ENCODE measurements at regions not wholly inside any gene's neighbourhood (a gene's known extent, or its start where the extent isn't known, plus 50 kb on each side); places are given as distances from the start of the nearest gene placed in this dataset.
"Not testable (repeated sequence)": the region's sequence is repeated elsewhere in the genome, so short reads cannot be mapped to it uniquely, and the experiment has no call there.

DNA sequence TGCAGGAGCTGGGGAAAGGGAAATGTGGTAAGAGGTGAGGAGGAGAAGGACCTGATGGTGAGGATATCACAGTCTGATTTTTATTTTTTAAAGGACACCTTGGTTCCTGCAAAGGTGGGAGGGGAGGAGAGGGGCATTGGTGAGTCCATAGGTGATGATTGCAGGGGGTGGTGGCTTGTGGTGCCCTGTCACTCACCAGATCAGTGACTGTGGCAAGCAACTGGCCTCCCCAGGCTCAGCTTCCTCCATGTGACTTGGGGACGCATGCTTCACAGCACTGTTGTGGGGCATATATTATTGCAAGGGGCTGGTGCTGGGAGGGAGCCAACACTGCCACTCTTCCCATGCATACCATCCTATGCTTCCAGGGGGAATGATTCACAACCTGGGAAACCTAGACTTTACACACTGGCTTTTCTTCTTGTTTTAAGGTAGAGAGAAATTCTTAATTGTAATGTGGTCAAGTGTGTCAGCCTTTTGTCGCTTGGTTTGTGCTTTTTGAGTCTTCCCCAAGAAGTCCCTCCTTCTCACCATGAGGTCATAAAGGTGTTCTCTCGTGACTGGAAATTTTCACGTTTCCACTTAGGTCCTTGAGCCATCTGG is 106.8 kb upstream of the PLGLB2 start:
- H3K4me3 ChIP-seq (ENCODE audit: low read length); H3K9me3 ChIP-seq (replicated peaks; ENCODE audit: control insufficient read depth, low read depth, low read length); DNase-seq; H3K27ac ChIP-seq (ENCODE audit: low read length); H3K27me3 ChIP-seq (ENCODE audit: control insufficient read depth, insufficient read depth, low read length); H3K4me1 ChIP-seq (ENCODE audit: control insufficient read depth, insufficient read depth, low read length); H3K36me3 ChIP-seq (ENCODE audit: control insufficient read depth, insufficient read depth, low read length): not testable (repeated sequence)
- no CpG with 5 or more reads among the region's 4 CpGs for WGBS (ENCODE audit: insufficient coverage)

DNA sequence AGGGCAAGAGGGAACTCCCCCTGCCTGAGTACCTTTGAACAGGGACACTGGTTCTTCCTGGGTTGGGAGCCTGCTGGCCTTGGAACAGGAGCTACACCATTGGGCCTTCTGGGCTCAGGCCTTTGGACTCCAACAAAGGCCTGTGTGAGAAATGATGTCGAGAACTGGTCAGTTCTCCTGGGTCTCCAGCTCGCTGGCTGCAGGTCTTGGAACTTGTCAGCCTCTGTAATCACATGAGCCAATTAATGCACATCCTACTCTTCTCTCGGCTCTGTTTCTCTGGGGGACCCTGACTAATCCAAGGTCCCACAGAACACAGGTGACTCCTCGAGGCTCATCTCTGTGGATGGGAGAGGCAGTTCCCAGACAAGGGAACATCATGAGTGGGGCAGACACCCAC is 104.7 kb upstream of the PLGLB2 start:
- H3K27ac ChIP-seq (ENCODE audit: low read length); H3K9me3 ChIP-seq (replicated peaks; ENCODE audit: control insufficient read depth, low read depth, low read length); H3K36me3 ChIP-seq (ENCODE audit: control insufficient read depth, insufficient read depth, low read length); DNase-seq; H3K4me1 ChIP-seq (ENCODE audit: control insufficient read depth, insufficient read depth, low read length); H3K4me3 ChIP-seq (ENCODE audit: low read length); H3K27me3 ChIP-seq (ENCODE audit: control insufficient read depth, insufficient read depth, low read length): not testable (repeated sequence)
- 60% methylated on average over 1 of the region's 4 CpGs for WGBS (ENCODE audit: insufficient coverage)

DNA sequence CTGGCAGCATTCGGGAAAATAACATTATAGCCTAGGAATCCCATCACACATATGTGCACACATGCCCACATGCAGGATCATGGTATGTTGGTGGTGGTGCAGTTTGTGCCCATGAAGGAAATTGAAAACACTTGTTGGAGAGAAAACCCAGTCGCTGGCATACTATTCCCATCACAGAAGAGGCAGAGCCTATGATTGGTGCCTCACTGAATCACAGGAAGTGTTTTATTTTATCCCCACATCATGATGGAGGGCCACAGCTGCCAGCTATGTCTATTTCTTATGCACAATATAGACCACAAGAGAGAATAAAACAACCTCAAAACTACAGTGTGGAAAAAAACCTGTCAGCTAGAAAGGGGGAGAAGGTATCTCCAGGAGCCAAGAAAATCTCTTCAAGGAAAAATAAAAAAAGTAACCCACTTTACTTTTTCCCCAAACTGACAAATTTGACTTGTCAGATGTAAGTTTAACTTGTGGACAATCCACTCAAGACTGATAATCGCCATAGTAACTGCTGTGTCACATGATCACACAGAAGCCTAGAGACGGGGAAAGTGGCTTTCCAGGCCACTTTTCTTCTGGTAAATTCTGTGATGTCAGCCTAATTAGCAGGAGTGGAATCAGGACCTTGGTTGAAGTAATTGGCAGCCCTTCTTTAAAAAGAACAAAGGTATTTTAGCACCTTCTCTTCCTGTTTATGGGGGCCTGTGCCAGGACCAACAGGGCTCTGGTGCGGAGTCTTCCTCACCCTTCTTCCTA is 100.0 kb upstream of the PLGLB2 start:
- not testable (repeated sequence) for H3K4me3 ChIP-seq (ENCODE audit: low read length); H3K9me3 ChIP-seq (replicated peaks; ENCODE audit: control insufficient read depth, low read depth, low read length); H3K27ac ChIP-seq (ENCODE audit: low read length); H3K36me3 ChIP-seq (ENCODE audit: control insufficient read depth, insufficient read depth, low read length); H3K4me1 ChIP-seq (ENCODE audit: control insufficient read depth, insufficient read depth, low read length); DNase-seq; H3K27me3 ChIP-seq (ENCODE audit: control insufficient read depth, insufficient read depth, low read length)
- no CpG with 5 or more reads among the region's 5 CpGs for WGBS (ENCODE audit: insufficient coverage)

DNA sequence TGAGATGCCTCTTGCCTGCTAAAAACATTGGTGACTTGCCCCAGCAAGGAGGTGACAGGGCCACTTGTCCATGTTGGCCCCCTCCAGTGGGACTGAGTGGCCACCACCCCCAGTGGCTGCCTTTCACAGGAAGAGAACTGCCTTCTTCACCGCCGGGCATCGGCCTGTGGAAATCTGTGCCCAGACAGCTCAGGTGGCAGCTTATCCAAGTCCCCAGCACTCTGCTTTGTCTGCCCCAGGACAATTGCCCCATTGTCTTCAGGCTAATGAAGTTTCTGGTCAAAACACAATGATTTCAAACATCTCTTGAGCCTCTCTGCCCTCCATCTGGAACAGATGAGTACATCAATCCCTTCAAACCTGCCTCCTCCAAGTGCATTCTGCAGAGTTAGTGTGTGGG is 99.1 kb upstream of the PLGLB2 start:
- no CpG with 5 or more reads among the region's 3 CpGs for WGBS (ENCODE audit: insufficient coverage)
- not testable (repeated sequence) for H3K36me3 ChIP-seq (ENCODE audit: control insufficient read depth, insufficient read depth, low read length); H3K27me3 ChIP-seq (ENCODE audit: control insufficient read depth, insufficient read depth, low read length); H3K4me3 ChIP-seq (ENCODE audit: low read length); DNase-seq; H3K9me3 ChIP-seq (replicated peaks; ENCODE audit: control insufficient read depth, low read depth, low read length); H3K27ac ChIP-seq (ENCODE audit: low read length); H3K4me1 ChIP-seq (ENCODE audit: control insufficient read depth, insufficient read depth, low read length)

DNA sequence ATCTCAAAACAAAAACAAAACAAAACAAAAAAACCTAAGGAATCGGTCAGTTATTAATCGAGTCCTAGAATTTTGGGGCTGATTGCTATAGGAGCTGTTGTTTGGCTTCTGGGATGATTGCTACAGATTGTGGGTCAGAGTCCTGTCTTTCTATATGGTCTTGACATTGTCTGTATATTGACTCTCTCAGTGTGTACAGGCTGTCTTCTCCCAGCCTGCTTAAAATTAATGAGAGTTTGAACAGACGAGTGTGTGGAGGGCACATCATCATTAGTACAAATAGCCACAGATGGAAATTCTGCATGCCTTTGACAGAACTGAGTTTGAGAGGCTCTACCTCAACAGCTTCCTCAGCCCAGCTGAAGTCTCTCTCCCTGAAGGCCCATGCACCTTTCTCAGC is 98.0 kb upstream of the PLGLB2 start:
- not testable (repeated sequence) for H3K4me1 ChIP-seq (ENCODE audit: control insufficient read depth, insufficient read depth, low read length); H3K27me3 ChIP-seq (ENCODE audit: control insufficient read depth, insufficient read depth, low read length); DNase-seq; H3K36me3 ChIP-seq (ENCODE audit: control insufficient read depth, insufficient read depth, low read length); H3K27ac ChIP-seq (ENCODE audit: low read length); H3K4me3 ChIP-seq (ENCODE audit: low read length); H3K9me3 ChIP-seq (replicated peaks; ENCODE audit: control insufficient read depth, low read depth, low read length)
- WGBS (ENCODE audit: insufficient coverage), result no CpG with 5 or more reads among the region's 3 CpGs

DNA sequence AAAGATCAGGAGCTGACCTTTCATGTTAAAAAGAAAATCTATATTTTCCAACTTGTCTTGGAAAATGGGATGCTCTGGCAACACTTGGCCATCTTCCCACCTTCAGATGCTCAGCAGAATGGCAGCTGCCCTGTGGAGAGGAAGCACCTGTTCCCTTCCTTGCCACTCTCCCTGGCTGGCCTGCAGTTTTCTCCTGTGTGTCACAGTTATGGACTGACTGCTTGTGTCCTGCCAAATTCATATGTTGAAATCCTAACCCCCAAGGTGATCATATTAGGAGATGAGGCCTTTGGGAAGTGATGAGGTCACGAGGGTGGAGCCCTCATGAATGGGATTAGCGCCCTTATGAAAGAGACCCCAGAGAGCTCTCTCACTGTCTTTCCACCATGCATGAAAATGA is 97.0 kb upstream of the PLGLB2 start:
- DNase-seq; H3K27me3 ChIP-seq (ENCODE audit: control insufficient read depth, insufficient read depth, low read length); H3K4me3 ChIP-seq (ENCODE audit: low read length); H3K4me1 ChIP-seq (ENCODE audit: control insufficient read depth, insufficient read depth, low read length); H3K9me3 ChIP-seq (replicated peaks; ENCODE audit: control insufficient read depth, low read depth, low read length); H3K36me3 ChIP-seq (ENCODE audit: control insufficient read depth, insufficient read depth, low read length); H3K27ac ChIP-seq (ENCODE audit: low read length): not testable (repeated sequence)
- WGBS (ENCODE audit: insufficient coverage), result no CpG with 5 or more reads among the region's 2 CpGs

DNA sequence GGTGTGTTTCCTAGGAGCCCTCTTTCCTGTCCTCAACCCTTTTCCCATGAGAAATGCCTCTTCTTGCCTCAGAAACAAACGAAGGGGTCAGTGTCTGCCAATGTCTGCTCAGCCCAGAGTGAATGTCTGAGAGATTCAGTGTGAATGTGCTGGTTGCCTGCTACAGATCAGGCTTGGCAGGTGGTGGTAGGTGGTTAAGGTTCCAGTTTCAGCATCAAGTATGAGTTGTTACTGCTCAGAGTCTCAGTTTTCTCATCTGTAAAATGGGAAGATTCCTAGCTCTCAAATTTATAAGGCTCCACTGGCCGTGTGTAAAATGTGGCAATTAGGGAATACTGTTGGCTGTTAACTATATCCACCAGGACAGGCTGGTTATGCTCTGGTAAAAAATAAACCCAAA is 96.3 kb upstream of the PLGLB2 start:
- not testable (repeated sequence) for DNase-seq; H3K9me3 ChIP-seq (replicated peaks; ENCODE audit: control insufficient read depth, low read depth, low read length); H3K27me3 ChIP-seq (ENCODE audit: control insufficient read depth, insufficient read depth, low read length); H3K4me1 ChIP-seq (ENCODE audit: control insufficient read depth, insufficient read depth, low read length); H3K4me3 ChIP-seq (ENCODE audit: low read length); H3K36me3 ChIP-seq (ENCODE audit: control insufficient read depth, insufficient read depth, low read length); H3K27ac ChIP-seq (ENCODE audit: low read length)
- WGBS (ENCODE audit: insufficient coverage), result no CpG with 5 or more reads among the region's 2 CpGs

DNA sequence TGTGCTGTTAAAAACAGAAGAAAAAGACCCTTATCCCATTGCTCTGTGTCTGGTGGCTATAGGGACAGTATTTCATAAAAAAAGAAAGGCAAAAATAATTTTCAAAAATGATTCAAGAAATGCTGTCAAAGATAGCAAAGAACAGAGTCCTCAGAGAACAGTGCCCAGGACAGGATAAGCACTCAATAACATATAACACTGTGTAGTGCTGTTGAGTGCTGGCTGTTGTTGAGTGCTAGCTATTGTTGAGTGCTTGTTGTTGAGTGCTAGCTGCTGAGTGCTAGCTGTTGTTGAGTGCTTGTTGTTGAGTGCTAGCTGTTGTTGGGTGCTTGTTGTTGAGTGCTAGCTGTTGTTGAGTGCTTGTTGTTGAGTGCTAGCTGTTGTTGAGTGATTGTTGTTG is 94.5 kb upstream of the PLGLB2 start:
- not testable (repeated sequence) for H3K27me3 ChIP-seq (ENCODE audit: control insufficient read depth, insufficient read depth, low read length); DNase-seq; H3K4me1 ChIP-seq (ENCODE audit: control insufficient read depth, insufficient read depth, low read length); H3K27ac ChIP-seq (ENCODE audit: low read length); H3K4me3 ChIP-seq (ENCODE audit: low read length); H3K9me3 ChIP-seq (replicated peaks; ENCODE audit: control insufficient read depth, low read depth, low read length); H3K36me3 ChIP-seq (ENCODE audit: control insufficient read depth, insufficient read depth, low read length)

DNA sequence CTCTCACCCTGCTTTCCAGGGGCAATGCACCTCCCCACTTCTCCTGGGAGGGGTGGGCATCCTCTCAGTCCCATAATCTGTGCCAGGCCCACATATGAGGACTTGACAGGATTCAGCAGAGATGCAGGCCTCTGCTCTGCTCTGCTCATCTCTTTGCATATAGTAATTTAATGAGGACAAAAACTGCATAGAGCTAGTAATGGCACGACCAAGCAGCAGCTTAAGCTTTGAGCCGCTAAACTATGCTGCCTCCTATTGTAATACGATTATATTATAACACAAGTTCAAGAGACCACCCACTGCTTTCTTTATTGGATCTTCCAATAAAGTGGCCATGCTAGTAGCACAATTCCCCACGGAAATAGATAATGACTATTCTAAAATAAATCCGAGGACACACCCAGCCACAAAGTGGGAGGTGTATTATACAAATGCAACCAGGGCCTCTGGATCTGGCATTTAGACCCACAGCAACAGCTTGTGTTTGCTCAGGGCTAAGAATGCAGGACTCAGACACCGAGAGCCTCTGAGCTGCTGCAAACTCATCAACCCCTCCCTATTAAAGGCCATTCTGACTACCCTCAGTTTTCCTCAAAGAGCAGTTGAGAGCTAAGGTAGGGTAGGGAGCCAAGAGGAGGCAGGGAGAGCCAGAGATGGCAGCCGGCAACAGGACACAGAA is 93.6 kb upstream of the PLGLB2 start:
- H3K27ac ChIP-seq (ENCODE audit: low read length); H3K9me3 ChIP-seq (replicated peaks; ENCODE audit: control insufficient read depth, low read depth, low read length); H3K4me3 ChIP-seq (ENCODE audit: low read length); H3K36me3 ChIP-seq (ENCODE audit: control insufficient read depth, insufficient read depth, low read length); DNase-seq; H3K27me3 ChIP-seq (ENCODE audit: control insufficient read depth, insufficient read depth, low read length); H3K4me1 ChIP-seq (ENCODE audit: control insufficient read depth, insufficient read depth, low read length): not testable (repeated sequence)
- no CpG with 5 or more reads among the region's 7 CpGs for WGBS (ENCODE audit: insufficient coverage)

DNA sequence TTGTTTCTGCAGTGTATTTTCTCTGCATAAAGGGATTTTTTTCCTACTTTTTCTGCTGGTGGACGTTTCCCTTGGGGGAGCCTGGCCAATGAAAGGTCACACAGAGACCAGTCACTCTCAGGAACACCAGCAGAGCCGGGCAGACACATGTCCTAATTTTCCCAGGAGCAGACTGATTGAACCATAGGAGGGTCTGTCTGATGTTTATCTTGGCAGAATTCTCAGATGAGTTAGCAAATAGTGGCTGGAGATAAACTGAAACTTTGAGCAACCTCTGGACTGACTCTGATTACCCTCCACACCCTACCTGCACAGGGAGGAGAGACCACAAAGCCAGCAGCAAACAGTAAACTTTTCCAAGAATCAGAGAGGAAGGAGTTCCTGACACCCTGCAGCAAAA is 90.0 kb upstream of the PLGLB2 start:
- H3K4me3 ChIP-seq (ENCODE audit: low read length); H3K27ac ChIP-seq (ENCODE audit: low read length); H3K4me1 ChIP-seq (ENCODE audit: control insufficient read depth, insufficient read depth, low read length); H3K27me3 ChIP-seq (ENCODE audit: control insufficient read depth, insufficient read depth, low read length); DNase-seq; H3K36me3 ChIP-seq (ENCODE audit: control insufficient read depth, insufficient read depth, low read length); H3K9me3 ChIP-seq (replicated peaks; ENCODE audit: control insufficient read depth, low read depth, low read length): not testable (repeated sequence)
- WGBS (ENCODE audit: insufficient coverage), result no CpG with 5 or more reads among the region's 2 CpGs
